Stimulated activated CD4-positive, alpha-beta T cell treated with anti-CD3 and anti-CD28 coated beads, Interleukin-4, amount 100 ng/mL, for 48 hours (primary cell): ENCODE measurements at regions not wholly inside any gene's neighbourhood (a gene's known extent, or its start where the extent isn't known, plus 50 kb on each side); places are given as distances from the start of the nearest gene placed in this dataset.
A peak's percentile ranks its signal among the peaks of the same experiment; 100 is the strongest.
"Not testable (repeated sequence)": the region's sequence is repeated elsewhere in the genome, so short reads cannot be mapped to it uniquely, and the experiment has no call there.

ENCODE experiments used
- DNase-seq, 2 donors: peaks; one replicate each; pipeline ENCODE4 v3.0.0-alpha.2; 2020; ENCODE audit warnings: low read depth in 2 of 2

DNA sequence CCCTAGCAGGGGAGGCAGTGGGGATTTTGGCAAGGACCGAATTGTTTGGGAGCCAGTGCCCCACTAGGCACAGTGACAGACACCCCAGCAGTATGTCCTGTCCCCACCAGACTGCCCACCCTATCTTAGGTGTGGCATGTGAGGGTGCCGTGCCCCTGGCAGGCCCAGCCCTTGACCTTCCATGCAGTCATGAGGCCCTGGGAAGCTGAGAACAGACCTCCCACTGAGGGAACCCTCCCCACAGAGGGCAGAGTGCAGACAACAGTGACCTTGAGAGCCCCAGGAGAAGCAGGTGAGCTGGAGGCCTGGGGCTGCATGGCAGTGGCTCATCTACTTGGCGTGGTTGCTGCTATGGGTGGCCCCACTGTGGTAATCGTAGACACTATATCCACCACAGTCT, 538.1 kb downstream of the GOLGA6L6 start:
- not testable (repeated sequence) for DNase-seq

DNA sequence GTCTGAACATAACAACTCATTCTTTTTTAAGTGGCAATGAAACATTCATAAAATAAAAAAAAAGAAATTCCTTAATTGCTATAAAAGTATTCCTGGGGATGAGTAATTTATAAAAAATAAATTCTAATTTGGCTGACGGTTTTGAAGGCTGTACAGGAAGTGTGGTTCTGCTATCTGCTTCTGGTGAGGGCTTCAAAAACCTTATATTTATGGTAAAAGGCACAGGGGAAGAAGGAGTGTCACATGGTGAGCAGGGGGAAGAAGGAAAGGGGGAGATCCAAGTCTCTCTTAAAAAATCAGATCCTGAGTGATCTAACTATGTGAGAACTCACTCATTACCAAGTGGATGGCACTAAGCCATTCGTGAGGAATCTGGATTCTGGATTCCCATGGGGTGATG, 539.0 kb downstream of the GOLGA6L6 start:
- DNase-seq: not testable (repeated sequence)

DNA sequence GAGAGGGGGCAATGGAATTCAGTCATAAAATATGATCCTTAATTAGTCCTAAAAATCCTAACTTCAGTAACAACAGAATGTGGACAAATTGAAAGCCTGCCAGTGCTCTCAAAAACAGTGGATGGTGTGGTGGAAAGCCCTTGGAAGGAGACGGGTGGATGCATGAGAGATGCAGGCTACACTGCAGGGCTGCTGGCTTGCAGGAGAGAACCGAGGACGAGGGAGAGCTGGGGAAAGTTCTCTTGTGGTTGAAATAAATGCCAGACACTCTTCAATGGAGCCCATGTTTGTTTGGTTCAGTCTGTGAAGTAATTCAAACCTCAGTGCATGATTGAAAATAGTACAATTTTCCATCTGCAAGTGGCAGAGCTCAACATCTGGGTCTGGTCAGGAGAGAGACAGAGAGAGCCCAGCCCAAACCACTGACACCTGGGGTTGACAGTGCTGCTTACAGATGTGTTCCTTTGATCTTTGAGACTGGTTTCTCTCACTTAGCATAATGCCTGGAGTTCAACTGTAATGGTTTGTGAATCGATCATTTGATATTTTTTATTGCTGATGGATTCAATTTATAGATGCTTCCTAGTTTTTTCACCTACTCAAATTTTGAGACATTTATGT, 544.9 kb downstream of the GOLGA6L6 start:
- not testable (repeated sequence) for DNase-seq

DNA sequence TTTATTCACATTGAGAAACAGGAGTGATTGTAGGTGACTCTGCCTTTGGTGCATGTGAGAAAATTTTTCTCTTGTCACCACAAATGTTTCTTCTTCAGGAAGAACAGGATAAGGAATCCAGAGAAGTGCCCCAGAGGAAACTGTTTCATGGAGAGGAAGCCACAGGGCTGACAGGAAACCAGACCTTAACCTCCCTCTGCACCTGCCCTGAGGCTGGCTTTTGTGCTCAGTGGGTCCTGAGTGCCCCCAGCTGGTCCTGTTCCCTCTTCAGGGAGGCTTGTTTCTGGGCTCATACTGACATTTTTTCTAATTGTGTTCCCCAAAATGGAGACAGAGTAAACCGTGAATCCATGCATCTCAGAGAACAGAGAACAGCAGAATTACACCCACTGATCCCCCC, 546.3 kb downstream of the GOLGA6L6 start:
- not testable (repeated sequence) for DNase-seq

DNA sequence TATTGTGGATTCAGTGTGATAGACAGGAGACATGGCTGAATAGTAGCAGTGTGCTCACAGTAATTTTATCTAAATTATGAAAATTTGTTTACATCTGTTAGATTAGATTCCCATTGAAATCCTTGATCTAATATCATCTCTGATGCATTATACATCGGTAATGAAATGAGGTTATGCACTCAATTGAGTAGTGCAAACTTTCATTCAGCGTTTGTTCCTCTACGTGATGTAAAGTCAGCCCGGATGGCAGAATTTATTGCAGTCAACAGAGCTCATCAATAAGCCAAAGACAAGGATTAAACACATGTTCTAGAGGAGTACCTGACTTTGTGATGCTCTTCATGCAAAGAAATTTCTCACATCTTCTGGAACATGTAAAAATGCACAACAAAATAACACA, 549.2 kb downstream of the GOLGA6L6 start:
- DNase-seq: no peak

DNA sequence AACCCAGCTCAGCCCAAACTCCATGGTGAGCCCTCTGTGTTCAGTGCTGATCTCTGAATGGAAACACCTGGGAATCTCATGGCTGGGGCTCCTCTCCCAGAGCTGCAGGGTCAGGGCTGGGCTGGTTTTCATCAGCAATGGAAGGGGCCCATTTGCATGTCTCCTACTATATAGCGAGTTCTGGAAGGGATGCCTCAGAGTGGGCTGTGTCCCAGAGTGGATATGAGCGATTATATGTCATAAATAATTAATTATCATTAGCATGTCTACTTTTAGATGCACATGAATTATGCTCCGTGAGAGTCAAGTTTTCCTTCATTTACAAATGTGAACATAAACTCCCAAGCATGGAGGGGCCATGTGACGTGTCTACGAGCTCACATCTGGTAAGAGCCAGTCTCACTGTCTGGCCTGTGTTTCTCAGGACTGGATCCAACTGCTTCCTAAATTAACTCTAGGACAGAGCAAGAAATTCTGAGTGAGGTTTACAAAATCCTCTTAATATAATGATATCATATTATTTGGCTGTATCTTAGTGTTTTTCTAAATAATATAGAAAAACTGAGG, 553.4 kb downstream of the GOLGA6L6 start:
- no peak for DNase-seq

DNA sequence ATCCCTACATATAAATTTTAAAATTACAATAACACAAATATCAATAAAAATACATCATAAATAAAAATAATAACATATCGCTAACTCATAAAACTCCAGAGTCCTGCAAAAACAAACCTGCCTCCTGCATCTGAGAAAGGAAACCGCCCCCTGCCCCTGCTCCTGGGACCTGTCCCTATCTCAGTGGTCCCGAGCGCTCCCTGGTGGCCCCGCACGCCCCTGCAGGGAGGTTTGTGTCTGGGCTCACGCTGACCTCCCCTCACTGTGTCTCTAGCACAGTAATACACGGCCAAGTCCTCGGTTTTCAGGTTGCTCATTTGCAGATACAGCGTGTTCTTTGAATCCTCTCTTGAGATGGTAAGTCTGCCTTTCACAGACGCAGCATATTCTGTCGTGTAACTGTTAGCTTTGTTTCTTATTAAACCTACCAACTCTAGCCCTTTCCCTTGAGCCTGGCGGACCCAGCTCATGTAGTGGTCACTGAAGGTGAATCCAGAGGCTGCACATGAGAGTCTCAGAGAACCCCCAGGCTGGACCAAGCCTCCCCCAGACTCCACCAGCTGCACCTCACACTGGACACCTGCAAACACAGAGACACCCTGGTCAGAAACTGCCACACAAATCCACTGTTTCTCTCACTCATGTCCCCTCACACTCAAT, 554.1 kb downstream of the GOLGA6L6 start:
- DNase-seq: peak; percentile 5

DNA sequence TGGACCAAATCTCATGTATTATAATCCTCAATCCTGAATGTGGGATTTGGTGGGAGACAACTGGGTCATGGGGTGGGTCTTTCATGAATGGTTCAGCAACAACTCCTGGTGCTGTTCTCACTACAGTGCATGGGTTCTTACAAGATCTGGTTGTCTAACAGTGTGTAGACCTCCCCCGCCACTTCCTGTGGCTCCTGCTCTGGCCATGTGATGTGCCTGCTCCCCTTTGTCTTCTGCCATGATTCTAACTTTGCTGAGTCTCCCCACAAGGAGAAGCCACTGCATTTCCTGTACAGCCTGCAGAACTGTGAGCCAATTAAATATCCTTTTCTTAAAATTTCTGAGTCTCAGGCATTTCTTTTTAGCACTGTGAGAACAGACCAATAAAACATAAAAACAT, 557.5 kb downstream of the GOLGA6L6 start:
- no peak for DNase-seq

DNA sequence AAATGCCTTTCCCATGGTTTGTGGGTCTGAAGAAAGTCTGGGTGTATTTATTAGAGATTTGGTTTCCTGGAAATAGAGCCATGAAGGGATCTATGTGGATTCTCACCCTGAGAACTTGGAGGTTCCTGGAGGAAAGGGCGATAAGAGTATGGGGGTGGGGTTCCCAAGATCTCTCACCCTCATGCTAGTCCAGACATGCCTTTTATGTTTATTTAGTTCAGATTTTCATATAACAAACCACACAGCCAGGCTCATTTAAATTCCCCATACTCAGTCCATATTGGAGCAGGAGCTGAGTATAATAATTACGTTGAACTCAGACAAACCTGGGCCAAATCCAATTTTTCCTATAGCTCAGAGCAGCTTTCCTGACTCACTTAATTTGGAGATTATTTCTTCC, 566.6 kb downstream of the GOLGA6L6 start:
- no peak for DNase-seq

DNA sequence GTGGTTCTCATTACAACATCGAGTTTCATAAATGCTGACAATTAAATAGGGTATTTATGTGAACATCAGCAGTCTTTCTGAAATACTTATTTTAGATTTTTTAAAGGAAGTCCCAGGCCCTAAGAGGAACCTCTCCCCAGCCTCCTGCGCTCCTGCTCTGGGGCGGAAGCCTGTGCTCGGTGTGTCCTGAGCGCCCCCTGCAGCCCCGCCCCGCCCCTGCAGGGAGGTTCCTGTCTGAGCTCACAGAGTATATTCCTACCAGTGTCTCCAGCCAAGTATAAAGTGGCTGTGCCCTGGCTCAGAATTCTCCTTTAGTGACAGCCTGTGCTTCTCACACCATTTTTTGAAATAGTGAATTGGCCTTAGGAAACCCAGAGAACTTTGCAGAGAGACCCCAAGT, 567.9 kb downstream of the GOLGA6L6 start:
- DNase-seq: peak in 1 of 2 donors; percentile 15

DNA sequence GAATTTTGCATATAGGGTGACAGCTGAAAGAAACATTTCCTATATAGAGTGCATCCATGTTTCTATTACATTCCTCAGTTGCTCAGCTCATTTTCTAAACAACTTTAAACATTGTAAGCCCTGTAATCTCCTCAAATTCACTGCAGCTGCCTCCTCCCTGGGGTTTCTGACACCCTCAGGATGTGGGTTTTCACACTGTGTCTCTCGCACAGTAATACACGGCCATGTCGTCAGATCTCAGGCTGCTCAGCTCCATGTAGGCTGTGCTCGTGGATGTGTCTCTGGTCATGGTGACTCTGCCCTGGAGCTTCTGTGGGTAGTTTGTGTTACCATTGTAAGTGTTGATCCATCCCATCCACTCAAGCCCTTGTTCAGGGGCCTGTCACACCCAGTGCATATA, 569.0 kb downstream of the GOLGA6L6 start:
- not testable (repeated sequence) for DNase-seq

DNA sequence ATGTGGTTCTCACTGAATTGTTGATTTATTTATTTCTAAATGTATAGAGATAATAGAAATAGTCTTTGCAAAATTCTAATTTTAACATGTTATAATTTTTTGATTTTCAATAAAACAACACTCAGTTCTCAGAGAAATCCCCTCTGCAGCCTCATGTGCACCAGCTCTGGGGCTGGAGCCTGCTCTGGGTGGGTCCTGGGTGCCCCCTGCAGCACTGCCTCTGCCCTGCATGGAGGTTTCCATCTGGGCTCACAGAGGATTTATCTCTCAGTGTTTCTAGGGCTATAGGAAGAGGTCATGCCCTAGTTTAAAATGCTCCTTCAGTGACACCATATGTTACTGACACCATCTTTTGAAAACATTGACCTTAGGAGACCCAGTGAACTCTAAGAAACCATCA, 576.0 kb downstream of the GOLGA6L6 start:
- DNase-seq: not testable (repeated sequence)

DNA sequence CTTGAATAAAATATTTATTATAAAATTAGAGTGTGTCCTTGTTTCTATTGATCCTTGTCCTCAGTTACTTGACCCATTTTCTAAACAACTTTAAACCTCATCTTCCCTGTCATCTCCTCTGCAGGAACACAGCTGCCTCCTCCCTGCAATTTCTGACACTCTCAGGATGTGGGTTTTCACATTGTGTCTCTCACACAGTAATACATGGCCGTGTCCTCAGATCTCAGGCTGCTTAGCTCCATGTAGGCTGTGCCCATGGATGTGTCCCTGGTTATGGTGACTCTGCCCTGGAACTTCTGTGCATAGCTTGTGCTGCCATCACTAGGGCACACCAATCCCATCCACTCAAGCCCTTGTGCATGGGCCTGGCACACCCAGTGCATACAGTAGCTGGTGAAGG, 577.1 kb downstream of the GOLGA6L6 start:
- not testable (repeated sequence) for DNase-seq

DNA sequence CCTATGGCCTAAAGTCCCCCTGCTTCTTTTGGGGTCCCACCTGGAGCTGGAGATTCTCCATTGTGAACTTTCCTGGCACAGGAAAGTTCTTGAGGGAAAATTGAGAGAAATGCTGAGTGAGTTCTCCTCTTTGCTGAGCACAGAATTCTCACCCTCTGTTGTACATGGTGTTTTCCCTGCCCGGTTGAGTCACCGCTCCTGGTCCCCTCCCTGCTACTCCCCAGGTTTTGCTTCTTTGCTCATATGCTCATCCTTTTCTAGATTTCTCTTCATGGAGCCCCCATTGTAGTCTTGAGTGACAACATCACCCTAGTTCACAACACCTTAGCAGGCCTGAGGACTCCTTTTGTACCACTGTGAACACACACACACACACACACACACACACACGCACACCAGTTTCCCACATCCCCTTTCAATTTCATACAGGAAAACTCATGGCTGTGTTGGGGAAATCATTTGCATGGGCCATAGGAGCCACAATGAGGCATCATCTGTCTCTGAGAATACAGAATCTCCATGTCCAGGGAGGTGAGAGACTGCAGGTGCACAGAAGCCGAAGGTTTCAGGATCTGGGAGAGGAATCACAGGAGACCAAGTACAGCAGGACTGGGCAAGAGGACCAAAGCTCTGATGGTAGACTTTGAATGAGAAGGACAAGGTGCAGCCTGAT, 585.3 kb downstream of the GOLGA6L6 start:
- DNase-seq: no peak

DNA sequence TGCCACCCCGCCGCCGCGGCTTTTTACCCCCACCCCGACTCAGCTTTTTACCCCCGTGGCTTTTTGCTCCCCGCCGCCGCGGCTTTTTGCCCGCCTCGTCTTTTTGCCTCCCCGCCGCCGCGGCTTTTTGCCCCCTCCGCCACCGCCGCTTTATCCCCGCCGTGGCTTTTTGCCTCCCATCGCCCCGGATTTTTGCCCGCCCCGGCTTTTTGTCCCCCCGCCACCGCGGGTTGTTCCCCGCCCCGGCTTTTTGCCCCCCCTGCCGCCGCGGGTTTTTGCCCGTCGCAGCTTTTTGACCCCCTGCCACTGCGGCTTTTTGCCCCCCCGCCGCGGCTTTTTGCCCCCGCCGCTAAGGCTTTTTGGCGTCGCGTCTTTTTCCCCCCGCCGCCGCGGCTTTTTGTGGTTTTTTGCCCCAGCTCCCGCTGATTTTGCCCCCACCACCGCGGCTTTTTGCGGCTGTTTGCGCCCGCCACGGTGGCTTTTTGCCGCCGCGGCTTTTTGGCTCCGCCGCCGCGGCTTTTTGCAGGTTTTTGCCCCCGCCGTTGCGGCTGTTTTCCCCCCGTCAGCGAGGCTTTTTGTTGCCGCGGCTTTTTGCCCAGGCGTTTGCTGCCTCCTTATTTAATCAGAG, 597.2 kb downstream of the GOLGA6L6 start:
- no peak for DNase-seq

DNA sequence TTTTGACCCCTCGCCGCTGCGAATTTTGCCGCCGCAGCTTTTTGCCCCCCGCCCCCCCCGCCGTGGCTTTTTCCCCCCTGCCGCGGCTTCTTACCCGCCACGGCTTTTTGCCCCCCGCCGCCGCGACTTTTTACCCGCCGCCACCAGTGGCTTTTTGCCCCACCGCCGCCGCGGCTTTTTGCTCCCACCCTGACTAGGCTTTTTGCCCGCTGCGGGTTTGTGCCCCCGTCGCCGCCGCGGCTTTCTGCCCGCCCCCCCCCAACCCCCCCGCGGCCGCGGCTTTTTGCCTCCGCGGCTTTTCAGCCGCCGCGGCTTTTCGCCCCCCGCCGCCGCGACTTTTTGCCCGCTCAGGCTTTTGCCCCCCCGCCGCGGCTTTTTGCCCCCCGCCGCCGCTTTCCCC, 598.1 kb downstream of the GOLGA6L6 start:
- no peak for DNase-seq

DNA sequence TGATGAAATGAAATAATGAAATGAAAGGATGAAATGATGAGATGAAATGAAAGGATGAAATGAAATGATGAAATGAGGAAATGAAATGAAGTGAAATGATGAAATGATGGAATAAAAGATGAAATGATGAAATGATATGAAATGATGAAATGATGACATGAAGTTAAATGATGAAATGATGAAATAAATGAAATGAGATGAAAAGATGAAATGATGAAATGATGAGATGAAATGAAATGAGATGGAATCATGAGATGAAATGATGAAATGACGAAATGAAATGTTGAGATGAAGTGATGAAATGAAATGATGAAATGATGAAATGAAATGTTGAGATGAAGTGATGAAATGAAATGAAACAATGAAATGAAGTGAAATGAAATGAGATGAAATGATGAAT, 638.3 kb downstream of the GOLGA6L6 start:
- DNase-seq: not testable (repeated sequence)

DNA sequence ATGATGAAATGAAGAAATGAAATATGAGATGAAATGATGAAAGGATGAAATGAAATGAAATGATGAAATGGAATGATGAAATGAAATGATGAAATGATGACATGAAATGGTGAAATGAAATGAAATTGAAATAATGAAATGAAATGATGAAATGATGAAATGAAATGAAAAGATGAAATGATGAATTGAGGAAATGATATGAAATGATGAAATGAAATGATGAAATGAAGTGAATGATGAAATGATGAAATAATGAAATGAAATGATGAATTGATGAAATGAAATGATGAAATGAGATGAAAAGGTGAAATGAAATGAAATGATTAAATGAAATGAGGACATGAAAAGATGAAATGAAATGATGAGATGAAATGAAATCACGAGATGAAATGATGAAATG, 639.2 kb downstream of the GOLGA6L6 start:
- DNase-seq: not testable (repeated sequence)

DNA sequence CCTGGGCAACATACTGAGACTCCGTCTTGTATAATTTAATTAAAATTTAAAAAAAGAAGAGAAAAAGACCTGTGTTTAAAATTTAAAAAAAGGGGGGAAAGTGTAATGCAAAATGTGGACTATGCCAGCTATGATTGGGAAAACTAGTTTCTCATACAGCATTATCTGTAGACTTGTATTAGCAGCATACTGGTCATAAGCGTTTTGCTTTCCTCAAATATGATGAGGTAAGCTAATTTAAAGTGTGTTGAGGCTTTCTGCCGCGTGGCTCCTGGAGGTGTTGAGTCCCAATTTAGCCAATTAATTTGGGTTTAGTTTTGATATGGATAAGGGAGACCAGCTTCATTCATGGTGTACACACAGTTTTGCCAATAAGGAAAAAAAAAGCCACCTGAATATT, 640.2 kb downstream of the GOLGA6L6 start:
- DNase-seq: not testable (repeated sequence)

DNA sequence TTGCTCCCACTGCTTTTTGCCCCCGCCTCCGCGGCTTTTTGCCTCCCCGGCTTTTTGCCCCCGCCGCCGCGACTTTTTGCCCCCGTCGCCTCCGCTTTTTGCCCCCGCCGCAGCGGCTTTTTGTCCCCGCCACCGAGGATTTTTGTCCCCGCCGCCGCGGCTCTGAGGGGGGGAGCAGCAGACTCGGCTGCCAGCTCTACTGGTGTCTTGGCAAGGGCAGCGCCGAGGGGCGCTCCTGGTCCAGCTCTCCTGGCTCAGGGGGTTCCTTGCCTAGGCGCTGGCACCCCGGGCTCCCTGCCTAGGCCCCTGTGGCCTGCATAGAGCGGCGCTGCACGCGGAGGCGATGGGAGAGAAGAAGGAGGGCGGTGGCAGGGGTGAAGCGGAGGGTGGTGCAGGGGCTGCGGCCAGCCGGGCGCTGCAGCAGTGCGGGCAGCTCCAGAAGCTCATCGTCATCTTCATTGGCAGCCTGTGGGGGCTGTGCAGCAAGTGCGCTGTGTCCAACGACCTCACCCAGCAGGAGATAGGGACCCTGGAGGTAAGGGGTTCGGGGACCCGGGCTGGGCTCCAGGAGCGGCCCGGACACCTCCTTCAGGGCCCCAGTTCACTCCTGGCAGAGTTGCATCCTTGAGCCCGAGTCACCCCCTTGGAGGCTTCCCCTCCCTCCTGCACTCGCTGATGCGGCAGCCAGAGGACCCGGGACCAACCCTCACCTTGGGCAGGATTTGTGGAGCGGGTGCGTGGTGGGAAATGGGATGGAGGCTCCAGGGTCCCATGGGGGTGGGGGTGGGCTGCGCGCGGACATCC, 642.4 kb downstream of the GOLGA6L6 start:
- no peak for DNase-seq

DNA sequence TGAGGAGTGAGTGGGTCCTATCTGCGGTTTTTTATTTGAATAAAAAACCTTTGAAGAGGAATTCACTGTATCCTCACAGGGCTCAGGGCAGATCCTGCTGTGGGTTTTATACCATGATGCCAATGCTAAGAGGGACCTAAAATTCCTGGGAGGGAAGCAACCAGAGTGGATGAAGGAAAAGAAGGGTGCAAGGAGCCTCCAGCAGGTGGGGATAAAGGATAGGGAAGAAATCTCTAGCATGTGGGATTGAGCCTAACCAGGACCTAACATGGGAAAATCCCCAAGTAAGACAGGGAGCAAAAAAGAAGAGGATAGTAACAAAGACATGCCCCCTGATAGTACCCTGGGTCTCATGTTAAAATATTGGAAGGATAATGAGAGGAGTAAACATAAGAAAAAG, 652.8 kb downstream of the GOLGA6L6 start:
- not testable (repeated sequence) for DNase-seq
